LNCAP (cell line): ENCODE measurements at regions not wholly inside any gene's neighbourhood (a gene's known extent, or its start where the extent isn't known, plus 50 kb on each side); places are given as distances from the start of the nearest gene placed in this dataset.

Experiments used
- CTCF ChIP-seq: fragments of 450-650 bp; IDR thresholded peaks from 2 replicates; pipeline ENCODE4 v1.5.1; 2017; ENCODE audit warnings: mild to moderate bottlenecking

GRCh38 chr2:109689973-109690372 lies 75.8 kb downstream of the SOWAHC start:
- no peak for TF ChIP-seq CTCF

- TF ChIP-seq CTCF, result no peak
Measured at GRCh38 chr2:109690457-109690821, 76.3 kb downstream of the SOWAHC start.

- TF ChIP-seq CTCF, result no peak
Measured at GRCh38 chr2:109690822-109691541, 76.8 kb downstream of the SOWAHC start.

GRCh38 chr2:109692013-109692743 lies 78.0 kb downstream of the SOWAHC start:
- no peak for TF ChIP-seq CTCF

- no peak for TF ChIP-seq CTCF
Measured at GRCh38 chr2:109694190-109694589, 80.0 kb downstream of the SOWAHC start.

GRCh38 chr2:109695290-109695689 lies 81.1 kb downstream of the SOWAHC start:
- TF ChIP-seq CTCF, result no peak

GRCh38 chr2:109699646-109700045 lies 85.5 kb downstream of the SOWAHC start:
- no peak for TF ChIP-seq CTCF
